Nephron (organoid): ENCODE measurements at regions not wholly inside any gene's neighbourhood (a gene's known extent, or its start where the extent isn't known, plus 50 kb on each side); places are given as distances from the start of the nearest gene placed in this dataset.
"Not testable (repeated sequence)": the region's sequence is repeated elsewhere in the genome, so short reads cannot be mapped to it uniquely, and the experiment has no call there.

ENCODE experiments used
- H3K27ac Mint-ChIP-seq, 3 experiments: 2 replicates each; pipeline ENCODE4 v1.8.0; 2020; ENCODE audit warnings: mixed read lengths in 3 of 3, mild to moderate bottlenecking in 2 of 3, moderate library complexity in 1 of 3
- H3K27me3 Mint-ChIP-seq: 2 replicates; pipeline ENCODE4 v1.8.0; 2021; ENCODE audit warnings: low read depth, mild to moderate bottlenecking, moderate library complexity, mixed read lengths
- H3K36me3 Mint-ChIP-seq: 2 replicates; pipeline ENCODE4 v1.8.0; 2020; ENCODE audit warnings: low read depth, mixed read lengths
- H3K4me1 Mint-ChIP-seq: 2 replicates; pipeline ENCODE4 v1.8.0; 2020; ENCODE audit warnings: mixed read lengths
- H3K4me3 Mint-ChIP-seq, 3 experiments: 2 replicates each; pipeline ENCODE4 v1.8.0; 2020; ENCODE audit warnings: mild to moderate bottlenecking in 3 of 3, mixed read lengths in 3 of 3, moderate library complexity in 2 of 3
- H3K9me3 Mint-ChIP-seq: 2 replicates; pipeline ENCODE4 v1.8.0; 2020; ENCODE audit warnings: mixed read lengths
- CTCF ChIP-seq, 3 experiments: fragments of 200-600 bp; sonication (generic); IDR thresholded peaks; one replicate each; pipeline ENCODE4 v1.5.0; 2021; ENCODE audit warnings: antibody characterized with exemption in 3 of 3; ENCODE audit not compliant: unreplicated experiment in 3 of 3

GRCh38 chr3:113377158-113377557 is 64.1 kb downstream of the CFAP44 start:
- no peak for TF ChIP-seq CTCF (IDR thresholded peaks at IDR 0.05; ENCODE audit: unreplicated experiment in 3 of 3)
- no peak overlapping the region for H3K27ac Mint-ChIP-seq
- no peaks in the 10 kb centered on the region for H3K4me1 Mint-ChIP-seq
- H3K4me3 Mint-ChIP-seq = no peak overlapping the region
- H3K27me3 Mint-ChIP-seq = no peaks in the 10 kb centered on the region
- no peaks in the 10 kb centered on the region for H3K9me3 Mint-ChIP-seq
- peaks cover 21% of the 10 kb centered on the region for H3K36me3 Mint-ChIP-seq

- Mint-ChIP-seq H3K36me3 (peaks cover 40% of the 10 kb centered on the region), H3K9me3 (peaks cover 10% of the 10 kb centered on the region), H3K27me3 (no peaks in the 10 kb centered on the region), H3K4me1 (no peaks in the 10 kb centered on the region), H3K27ac (no peak overlapping the region), H3K4me3 (no peak overlapping the region)
- TF ChIP-seq CTCF (IDR thresholded peaks at IDR 0.05; ENCODE audit: unreplicated experiment in 3 of 3) = no peak
Observed at GRCh38 chr3:113374078-113374477, 67.2 kb downstream of the CFAP44 start.

GRCh38 chr3:113366800-113367199 is 74.5 kb downstream of the CFAP44 start:
- not testable (repeated sequence) for H3K27ac Mint-ChIP-seq, H3K27me3 Mint-ChIP-seq, H3K9me3 Mint-ChIP-seq, H3K4me1 Mint-ChIP-seq, H3K4me3 Mint-ChIP-seq
- peaks cover 54% of the 10 kb centered on the region for H3K36me3 Mint-ChIP-seq

GRCh38 chr3:113355340-113355739 is 86.0 kb downstream of the CFAP44 start:
- not testable (repeated sequence) for H3K4me1 Mint-ChIP-seq, H3K27ac Mint-ChIP-seq, H3K4me3 Mint-ChIP-seq, H3K9me3 Mint-ChIP-seq, H3K36me3 Mint-ChIP-seq, H3K27me3 Mint-ChIP-seq

GRCh38 chr3:113354307-113354706 is 87.0 kb downstream of the CFAP44 start:
- H3K9me3 Mint-ChIP-seq = no peaks in the 10 kb centered on the region
- H3K4me1 Mint-ChIP-seq = no peaks in the 10 kb centered on the region
- H3K36me3 Mint-ChIP-seq = peaks cover 5% of the 10 kb centered on the region
- TF ChIP-seq CTCF (IDR thresholded peaks at IDR 0.05; ENCODE audit: unreplicated experiment in 3 of 3) = no peak
- H3K27me3 Mint-ChIP-seq = no peaks in the 10 kb centered on the region
- H3K27ac Mint-ChIP-seq = no peak overlapping the region
- no peak overlapping the region for H3K4me3 Mint-ChIP-seq

GRCh38 chr3:113353678-113354077 is 87.6 kb downstream of the CFAP44 start:
- H3K4me3 Mint-ChIP-seq = no peak overlapping the region
- H3K27me3 Mint-ChIP-seq = no peaks in the 10 kb centered on the region
- H3K27ac Mint-ChIP-seq = no peak overlapping the region
- TF ChIP-seq CTCF (IDR thresholded peaks at IDR 0.05; ENCODE audit: unreplicated experiment in 3 of 3) = no peak
- H3K4me1 Mint-ChIP-seq = no peaks in the 10 kb centered on the region
- H3K36me3 Mint-ChIP-seq = peaks cover 5% of the 10 kb centered on the region
- no peaks in the 10 kb centered on the region for H3K9me3 Mint-ChIP-seq

- peaks cover 21% of the 10 kb centered on the region for H3K36me3 Mint-ChIP-seq
- TF ChIP-seq CTCF (IDR thresholded peaks at IDR 0.05; ENCODE audit: unreplicated experiment in 3 of 3) = no peak
- no peaks in the 10 kb centered on the region for H3K9me3 Mint-ChIP-seq
- H3K4me3 Mint-ChIP-seq = no peak overlapping the region
- H3K27me3 Mint-ChIP-seq = no peaks in the 10 kb centered on the region
- no peak overlapping the region for H3K27ac Mint-ChIP-seq
- H3K4me1 Mint-ChIP-seq = no peaks in the 10 kb centered on the region
Observed at GRCh38 chr3:113340785-113341184, 100.5 kb downstream of the CFAP44 start.
